MM.1S (cell line): ENCODE measurements at regions not wholly inside any gene's neighbourhood (a gene's known extent, or its start where the extent isn't known, plus 50 kb on each side); places are given as distances from the start of the nearest gene placed in this dataset.

ENCODE experiments used
- DNase-seq: peaks from one replicate; pipeline ENCODE4 v3.0.0-alpha.2; 2015
- H2AFZ ChIP-seq: fragments of 300-600 bp; sonication (generic); 2 replicates; pipeline ENCODE4 v1.6.0; 2016; ENCODE audit warnings: antibody characterized with exemption, low read length
- H3F3A ChIP-seq: fragments of 300-600 bp; sonication (generic); 2 replicates; pipeline ENCODE4 v1.6.1; 2016; ENCODE audit warnings: mild to moderate bottlenecking, antibody characterized with exemption, low read length, moderate library complexity, mixed read lengths; ENCODE audit not compliant: insufficient read depth
- H3K27ac ChIP-seq: fragments of 300-600 bp; sonication (generic); 2 replicates; pipeline ENCODE4 v1.5.1; 2016; ENCODE audit warnings: mild to moderate bottlenecking, low read length
- H3K27me3 ChIP-seq: fragments of 300-600 bp; sonication (generic); replicated peaks from 2 replicates; pipeline ENCODE4 v1.6.0; 2016; ENCODE audit warnings: low read length; ENCODE audit not compliant: insufficient read depth
- H3K36me3 ChIP-seq: fragments of 300-600 bp; sonication (generic); replicated peaks from 2 replicates; pipeline ENCODE4 v1.6.1; 2016; ENCODE audit warnings: mild to moderate bottlenecking, low read length, mixed read lengths; ENCODE audit not compliant: insufficient read depth
- H3K4me1 ChIP-seq: fragments of 300-600 bp; sonication (generic); 2 replicates; pipeline ENCODE4 v1.6.1; 2016; ENCODE audit warnings: low read length, mixed read lengths
- H3K4me2 ChIP-seq: fragments of 300-600 bp; sonication (generic); 2 replicates; pipeline ENCODE4 v1.6.0; 2016; ENCODE audit warnings: low read depth, low read length
- H3K4me3 ChIP-seq: fragments of 300-600 bp; sonication (generic); 2 replicates; pipeline ENCODE4 v1.5.1; 2016; ENCODE audit warnings: low read length, mixed read lengths
- H3K79me2 ChIP-seq: fragments of 300-600 bp; sonication (generic); 2 replicates; pipeline ENCODE4 v1.6.1; 2016; ENCODE audit warnings: mixed run types, low read length, mixed read lengths
- H3K9ac ChIP-seq: fragments of 300-600 bp; sonication (generic); 2 replicates; pipeline ENCODE4 v1.6.1; 2016; ENCODE audit warnings: low read length, mixed read lengths
- H3K9me2 ChIP-seq: fragments of 300-600 bp; sonication (generic); replicated peaks from 2 replicates; pipeline ENCODE4 v1.6.1; 2016; ENCODE audit warnings: mild to moderate bottlenecking, low read length, mixed read lengths; ENCODE audit not compliant: insufficient read depth
- H3K9me3 ChIP-seq: fragments of 300-600 bp; sonication (generic); replicated peaks from 2 replicates; pipeline ENCODE4 v1.6.1; 2016; ENCODE audit warnings: mild to moderate bottlenecking, low read length, mixed read lengths; ENCODE audit not compliant: insufficient read depth
- H4K20me1 ChIP-seq: fragments of 300-600 bp; sonication (generic); 2 replicates; pipeline ENCODE4 v1.6.1; 2016; ENCODE audit warnings: mild to moderate bottlenecking, low read length, moderate library complexity, mixed read lengths; ENCODE audit not compliant: insufficient read depth
- CTCF ChIP-seq: fragments of 300-600 bp; sonication (generic); IDR thresholded peaks from 2 replicates; pipeline ENCODE4 v1.5.1; 2016; ENCODE audit warnings: antibody characterized with exemption, low read length, mixed read lengths
- EZH2 ChIP-seq: fragments of 300-600 bp; sonication (generic); optimal IDR thresholded peaks from 2 replicates; pipeline ENCODE3; 2017; ENCODE audit warnings: low read depth, mild to moderate bottlenecking, antibody characterized with exemption, low read length, mixed read lengths
- EZH2phosphoT487 ChIP-seq: fragments of 300-600 bp; sonication (generic); IDR thresholded peaks from 2 replicates; pipeline ENCODE4 v1.6.1; 2018; ENCODE audit warnings: antibody characterized with exemption, low read length

DNA sequence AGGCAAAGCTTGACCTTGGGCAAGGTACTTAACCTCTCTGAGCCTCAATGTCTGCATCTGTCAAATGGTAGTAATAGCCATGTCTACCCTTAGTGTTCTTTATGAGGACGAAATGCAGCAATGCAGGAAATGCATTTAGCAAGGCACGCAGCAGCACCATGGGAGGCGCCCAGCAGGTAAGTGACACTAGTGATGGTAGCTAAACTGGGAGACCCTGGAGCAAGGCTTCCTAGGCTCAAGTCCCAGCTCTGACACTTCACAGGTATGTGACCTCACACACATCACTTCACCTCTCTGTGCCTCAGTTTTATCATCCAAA lies 289.0 kb downstream of the RRAGC start:
- Histone ChIP-seq H3K79me2 (no peaks in the 10 kb centered on the region), H3K36me3 (no peaks in the 10 kb centered on the region), H2AFZ (no peak overlapping the region), H3K9me3 (no peaks in the 10 kb centered on the region), H3K4me3 (no peak overlapping the region), H3K4me1 (no peaks in the 10 kb centered on the region), H3K27me3 (no peaks in the 10 kb centered on the region), H3K27ac (no peak overlapping the region), H3K4me2 (no peak overlapping the region), H4K20me1 (no peaks in the 10 kb centered on the region), H3K9ac (no peak overlapping the region), H3K9me2 (no peaks in the 10 kb centered on the region), H3F3A (no peaks in the 10 kb centered on the region)
- DNase-seq, result no peak
- no peak for TF ChIP-seq EZH2
- no peak for TF ChIP-seq CTCF
- TF ChIP-seq EZH2phosphoT487, result no peak

DNA sequence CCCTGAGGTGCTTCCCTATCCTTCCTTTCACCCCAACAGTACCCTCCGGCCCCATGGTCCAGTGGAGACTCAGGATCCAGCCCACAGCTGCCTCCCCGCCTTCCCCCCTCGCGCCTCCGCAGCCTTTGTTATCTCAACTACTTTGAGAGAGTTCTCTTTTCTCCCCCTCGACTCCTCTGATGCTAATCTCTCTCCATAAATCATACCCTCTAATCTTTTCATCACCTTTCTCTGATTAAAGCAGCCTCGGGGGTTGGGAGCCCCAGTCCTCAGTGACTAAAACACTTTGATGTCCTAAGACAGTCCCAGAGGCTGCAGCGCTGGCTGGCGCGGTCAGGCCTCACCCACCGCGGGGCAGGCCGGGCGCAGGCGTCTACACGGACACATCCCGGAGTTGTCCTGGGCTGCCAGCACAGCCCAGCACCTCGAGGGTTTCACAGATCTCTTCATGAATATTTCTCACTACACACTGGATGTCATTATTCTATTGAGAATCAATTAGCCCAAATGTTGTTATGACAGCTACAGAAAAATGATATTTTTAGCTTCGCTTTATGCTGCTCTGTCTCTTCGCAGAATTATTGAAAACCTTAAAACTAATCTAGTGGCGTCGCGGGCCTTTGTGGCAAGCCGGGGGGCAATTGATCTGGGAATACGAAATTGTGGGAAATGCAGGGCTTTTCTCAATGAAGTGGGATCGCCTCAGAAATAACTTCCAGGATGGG lies 289.5 kb downstream of the RRAGC start:
- no peak overlapping the region for H3K27ac ChIP-seq
- no peaks in the 10 kb centered on the region for H3F3A ChIP-seq
- no peak for TF ChIP-seq CTCF
- TF ChIP-seq EZH2phosphoT487, result no peak
- no peak for TF ChIP-seq EZH2
- no peak overlapping the region for H2AFZ ChIP-seq
- no peak overlapping the region for H3K4me2 ChIP-seq
- no peaks in the 10 kb centered on the region for H3K4me1 ChIP-seq
- H3K4me3 ChIP-seq, result no peak overlapping the region
- DNase-seq, result no peak
- no peak overlapping the region for H3K9ac ChIP-seq
- no peaks in the 10 kb centered on the region for H3K79me2 ChIP-seq
- H4K20me1 ChIP-seq, result no peaks in the 10 kb centered on the region
- no peaks in the 10 kb centered on the region for H3K9me3 ChIP-seq
- H3K9me2 ChIP-seq, result no peaks in the 10 kb centered on the region
- no peaks in the 10 kb centered on the region for H3K27me3 ChIP-seq
- no peaks in the 10 kb centered on the region for H3K36me3 ChIP-seq

- Histone ChIP-seq H3K4me3 (no peak overlapping the region), H3F3A (no peaks in the 10 kb centered on the region), H3K9me3 (no peaks in the 10 kb centered on the region), H3K79me2 (no peaks in the 10 kb centered on the region), H3K9me2 (no peaks in the 10 kb centered on the region), H4K20me1 (no peaks in the 10 kb centered on the region), H3K27ac (no peak overlapping the region), H3K4me1 (no peaks in the 10 kb centered on the region), H2AFZ (no peak overlapping the region), H3K27me3 (no peaks in the 10 kb centered on the region), H3K9ac (no peak overlapping the region), H3K36me3 (no peaks in the 10 kb centered on the region), H3K4me2 (no peak overlapping the region)
- DNase-seq, result no peak
- TF ChIP-seq EZH2phosphoT487, result no peak
These were observed 291.3 kb downstream of the RRAGC start for GRCh38 chr1:38568061-38568857.

GRCh38 chr1:38567401-38567800 lies 292.2 kb downstream of the RRAGC start:
- H3F3A ChIP-seq, result no peaks in the 10 kb centered on the region
- no peaks in the 10 kb centered on the region for H3K4me1 ChIP-seq
- no peak for TF ChIP-seq CTCF
- TF ChIP-seq EZH2, result no peak
- no peak for TF ChIP-seq EZH2phosphoT487
- no peak overlapping the region for H3K4me2 ChIP-seq
- no peaks in the 10 kb centered on the region for H4K20me1 ChIP-seq
- H3K27me3 ChIP-seq, result no peaks in the 10 kb centered on the region
- no peak for DNase-seq
- no peak overlapping the region for H3K4me3 ChIP-seq
- no peaks in the 10 kb centered on the region for H3K36me3 ChIP-seq
- no peaks in the 10 kb centered on the region for H3K9me3 ChIP-seq
- H3K27ac ChIP-seq, result no peak overlapping the region
- no peaks in the 10 kb centered on the region for H3K9me2 ChIP-seq
- H3K9ac ChIP-seq, result no peak overlapping the region
- H3K79me2 ChIP-seq, result no peaks in the 10 kb centered on the region
- H2AFZ ChIP-seq, result no peak overlapping the region
